Activated T-cell treated with anti-CD3 and anti-CD28 coated beads, Interleukin-2, amount 50 U/mL, for 24 hours (primary cell): ENCODE measurements at regions not wholly inside any gene's neighbourhood (a gene's known extent, or its start where the extent isn't known, plus 50 kb on each side); places are given as distances from the start of the nearest gene placed in this dataset.

Source experiments
- DNase-seq: peaks from one replicate; pipeline ENCODE4 v3.0.0-alpha.2; 2020
- H3K27ac Mint-ChIP-seq: 2 replicates; pipeline ENCODE4 v1.8.0; 2020; ENCODE audit warnings: mild to moderate bottlenecking, mixed read lengths
- H3K27me3 Mint-ChIP-seq: 2 replicates; pipeline ENCODE4 v1.8.0; 2020; ENCODE audit warnings: mixed read lengths
- H3K36me3 Mint-ChIP-seq: 2 replicates; pipeline ENCODE4 v1.8.0; 2020; ENCODE audit warnings: low read depth, mixed read lengths
- H3K4me1 Mint-ChIP-seq: 2 replicates; pipeline ENCODE4 v1.8.0; 2020; ENCODE audit warnings: low read depth, mixed read lengths
- H3K4me3 Mint-ChIP-seq: 2 replicates; pipeline ENCODE4 v1.8.0; 2020; ENCODE audit warnings: mild to moderate bottlenecking, moderate library complexity, mixed read lengths
- H3K9me3 Mint-ChIP-seq: 2 replicates; pipeline ENCODE4 v1.8.0; 2020; ENCODE audit warnings: mixed read lengths

DNA sequence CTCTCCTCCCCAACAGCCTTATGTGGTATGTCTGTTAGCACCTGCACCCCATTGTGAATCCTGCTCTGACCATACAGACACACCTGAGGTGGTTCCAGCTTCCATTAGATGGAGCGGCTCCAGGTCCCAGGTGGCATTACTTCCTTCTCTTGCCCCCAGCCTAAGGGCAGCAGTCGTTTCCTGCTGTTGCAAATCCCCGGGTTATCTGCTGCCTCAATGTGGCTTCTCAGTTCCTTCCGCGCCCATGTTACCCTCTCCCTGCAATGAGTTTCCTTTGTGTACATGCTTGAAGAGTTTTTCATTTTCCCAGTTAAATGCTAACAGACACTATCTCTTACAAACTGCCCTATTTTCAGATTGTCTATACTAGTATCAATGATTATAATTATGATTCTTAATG lies 62.8 kb upstream of the PRKCQ start:
- Mint-ChIP-seq H3K27ac (peak overlapping the region; percentile 83), H3K4me1 (peaks cover 57% of the 10 kb centered on the region), H3K9me3 (peaks cover 2% of the 10 kb centered on the region), H3K36me3 (no peaks in the 10 kb centered on the region), H3K27me3 (no peaks in the 10 kb centered on the region), H3K4me3 (no peak overlapping the region)
- DNase-seq, result no peak

DNA sequence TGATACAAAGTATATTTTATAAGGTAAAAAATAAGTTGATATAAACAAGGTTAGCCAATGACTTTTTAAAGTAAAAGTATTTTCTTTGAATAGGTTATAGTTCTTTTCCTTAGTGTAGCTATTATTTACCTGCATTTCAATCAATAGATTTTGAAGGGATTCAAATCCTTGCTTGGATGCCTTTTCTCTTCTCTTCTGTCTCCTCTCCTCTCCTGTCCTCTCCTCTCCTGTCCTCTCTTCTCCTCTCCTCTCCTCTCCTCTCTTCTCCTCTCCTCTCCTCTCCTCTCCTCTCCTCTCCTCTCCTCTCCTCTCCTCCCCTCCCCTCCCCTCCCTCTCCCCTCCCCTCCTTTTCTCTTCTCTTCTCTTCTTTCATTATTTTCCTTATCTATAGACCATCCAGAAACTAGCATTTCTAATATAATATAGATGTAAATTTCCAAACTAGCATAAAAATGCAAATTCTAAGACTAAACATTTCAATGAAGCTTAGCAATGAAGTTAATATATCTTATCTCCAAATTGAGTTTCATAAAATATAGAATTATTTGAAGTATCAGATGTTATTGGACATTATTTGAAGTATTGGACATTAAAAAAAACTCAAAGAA lies 60.5 kb upstream of the PRKCQ start:
- Mint-ChIP-seq H3K4me3 (no peak overlapping the region), H3K9me3 (peaks cover 2% of the 10 kb centered on the region), H3K4me1 (peaks cover 63% of the 10 kb centered on the region), H3K27ac (no peak overlapping the region), H3K36me3 (no peaks in the 10 kb centered on the region), H3K27me3 (no peaks in the 10 kb centered on the region)
- DNase-seq, result no peak

DNA sequence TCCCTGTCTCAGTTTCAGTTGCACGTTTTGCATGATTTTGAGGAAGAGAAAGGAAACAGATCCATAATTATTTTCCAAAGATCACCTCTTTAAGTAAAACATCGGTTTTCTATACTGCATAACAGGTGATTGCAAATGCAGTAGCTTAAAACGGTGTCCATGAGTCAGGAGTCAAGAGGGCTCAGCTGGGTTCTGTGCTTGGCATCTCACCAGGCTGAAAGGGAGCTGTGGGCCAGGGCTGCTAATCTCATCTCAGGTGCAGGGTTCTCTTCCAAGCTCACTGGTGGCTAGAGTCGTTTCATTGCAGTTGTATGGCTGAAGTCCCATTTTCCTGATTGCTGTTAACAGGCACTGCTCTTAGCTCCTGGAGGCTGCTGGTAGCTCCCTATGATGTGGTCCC lies 57.0 kb upstream of the PRKCQ start:
- Mint-ChIP-seq H3K4me1 (peaks cover 40% of the 10 kb centered on the region), H3K9me3 (peaks cover under 1% of the 10 kb centered on the region), H3K36me3 (no peaks in the 10 kb centered on the region), H3K27ac (no peak overlapping the region), H3K4me3 (no peak overlapping the region), H3K27me3 (no peaks in the 10 kb centered on the region)
- DNase-seq, result no peak

DNA sequence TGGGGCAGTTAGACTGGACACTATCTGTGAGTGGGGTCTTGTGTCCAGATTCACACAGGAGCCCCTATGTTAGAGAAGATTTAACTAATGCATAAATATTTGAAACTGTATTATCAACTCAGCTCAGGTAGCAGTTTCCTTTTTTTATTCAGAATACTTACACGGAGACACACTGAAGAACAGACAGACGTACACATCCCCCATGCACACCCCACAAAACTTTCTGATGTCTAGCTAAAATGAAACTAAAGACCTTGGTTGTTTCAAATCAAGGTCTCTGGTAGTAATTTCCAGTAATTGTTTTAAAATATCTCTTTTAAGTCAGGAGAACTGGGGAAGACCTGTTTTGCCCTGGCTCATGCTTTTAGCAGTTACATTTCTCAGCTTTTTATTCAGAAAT lies 55.7 kb upstream of the PRKCQ start:
- DNase-seq, result no peak
- H3K9me3 Mint-ChIP-seq, result no peaks in the 10 kb centered on the region
- no peaks in the 10 kb centered on the region for H3K36me3 Mint-ChIP-seq
- peaks cover 39% of the 10 kb centered on the region for H3K4me1 Mint-ChIP-seq
- peak overlapping the region; percentile 3 for H3K4me3 Mint-ChIP-seq
- H3K27me3 Mint-ChIP-seq, result no peaks in the 10 kb centered on the region
- peak overlapping the region; percentile 77 for H3K27ac Mint-ChIP-seq
